IMR-90 (cell line): ENCODE measurements at regions not wholly inside any gene's neighbourhood (a gene's known extent, or its start where the extent isn't known, plus 50 kb on each side); places are given as distances from the start of the nearest gene placed in this dataset.

ENCODE experiments used
- ATAC-seq: fragments of 200-7000 bp; cut with Tn5 transposase; 2 replicates; pipeline ENCODE4 v1.9.1; 2020; ENCODE audit warnings: low read depth, mild to moderate bottlenecking, moderate library complexity
- BruUV-seq: library from RNA; stranded (reverse); fragments of 400-500 nt; replicated peaks from 2 replicates; lab custom pipeline; 2021; lab: Mats Ljungman, UMichigan
- CTCF ChIA-PET: fragments of 300-600 bp; formaldehyde crosslinking; extraction: SDS; loops from one replicate; lab custom pipeline; 2021; ENCODE audit warnings: antibody characterized with exemption; lab: Yijun Ruan, JAX
- POLR2A ChIA-PET: fragments of 300-600 bp; sonication (Branson Sonifier 250); formaldehyde crosslinking; loops from one replicate; lab custom pipeline; 2022; ENCODE audit warnings: antibody characterized with exemption; ENCODE audit not compliant: unreplicated experiment; lab: Charles Lee
- DNase-seq: peaks from one replicate; pipeline ENCODE4 v3.0.0; 2013
- H2AFZ ChIP-seq: replicated peaks from 2 replicates; pipeline ENCODE3; 2013; ENCODE audit warnings: low read length, mild to moderate bottlenecking; ENCODE audit not compliant: poor library complexity
- H2AK5ac ChIP-seq: 2 replicates; pipeline ENCODE4 v1.6.1; 2013; ENCODE audit warnings: low read depth, low read length, inconsistent platforms
- H2AK9ac ChIP-seq: replicated peaks from 2 replicates; pipeline ENCODE3; 2013; ENCODE audit warnings: mild to moderate bottlenecking, low read depth, low read length, moderate library complexity; ENCODE audit not compliant: poor library complexity
- H2BK120ac ChIP-seq: 2 replicates; pipeline ENCODE4 v1.6.1; 2013; ENCODE audit warnings: low read depth, low read length, inconsistent platforms
- H2BK15ac ChIP-seq: 3 replicates; pipeline ENCODE4 v1.6.1; 2013; ENCODE audit warnings: low read depth, low read length, inconsistent platforms
- H2BK20ac ChIP-seq: 2 replicates; pipeline ENCODE4 v1.6.1; 2013; ENCODE audit warnings: low read depth, mild to moderate bottlenecking, inconsistent platforms, low read length, moderate library complexity
- H2BK5ac ChIP-seq: 2 replicates; pipeline ENCODE4 v1.6.1; 2013; ENCODE audit warnings: mild to moderate bottlenecking, low read depth, low read length, inconsistent platforms; ENCODE audit not compliant: poor library complexity, severe bottlenecking
- H3K14ac ChIP-seq: replicated peaks from 2 replicates; pipeline ENCODE4 v1.6.1; 2013; ENCODE audit warnings: low read depth, low read length, inconsistent platforms
- H3K18ac ChIP-seq: 2 replicates; pipeline ENCODE4 v1.6.1; 2013; ENCODE audit warnings: low read depth, low read length, control low read depth
- H3K23ac ChIP-seq: 2 replicates; pipeline ENCODE4 v1.6.1; 2013; ENCODE audit warnings: low read depth, low read length, inconsistent platforms
- H3K27ac ChIP-seq: 2 replicates; pipeline ENCODE4 v1.5.1; 2013; ENCODE audit warnings: mild to moderate bottlenecking, control low read depth, low read length; ENCODE audit not compliant: insufficient read depth
- H3K27me3 ChIP-seq: 2 replicates; pipeline ENCODE4 v1.6.1; 2013; ENCODE audit warnings: low read length; ENCODE audit not compliant: control insufficient read depth, insufficient read depth
- H3K36me3 ChIP-seq: 2 replicates; pipeline ENCODE4 v1.6.1; 2013; ENCODE audit warnings: low read length, mixed read lengths; ENCODE audit not compliant: control insufficient read depth, insufficient read depth
- H3K4ac ChIP-seq: 2 replicates; pipeline ENCODE4 v1.6.1; 2013; ENCODE audit warnings: low read depth, low read length, inconsistent platforms
- H3K4me1 ChIP-seq: 2 replicates; pipeline ENCODE4 v1.6.1; 2013; ENCODE audit warnings: low read length, mixed read lengths; ENCODE audit not compliant: control insufficient read depth, insufficient read depth
- H3K4me2 ChIP-seq: 2 replicates; pipeline ENCODE4 v1.6.1; 2013; ENCODE audit warnings: low read depth, mild to moderate bottlenecking, control low read depth, low read length, moderate library complexity
- H3K4me3 ChIP-seq: 2 replicates; pipeline ENCODE4 v1.5.1; 2013; ENCODE audit warnings: low read depth, mild to moderate bottlenecking, control low read depth, low read length, moderate library complexity; ENCODE audit not compliant: insufficient read depth
- H3K56ac ChIP-seq: 2 replicates; pipeline ENCODE4 v1.6.1; 2013; ENCODE audit warnings: low read length, inconsistent platforms; ENCODE audit not compliant: insufficient read depth; ENCODE audit errors: extremely low read depth
- H3K79me1 ChIP-seq, 2 experiments: 2 replicates each; pipeline ENCODE4 v1.6.1; 2013; ENCODE audit warnings: low read length in 2 of 2, inconsistent platforms in 1 of 2, low read depth in 1 of 2
- H3K9ac ChIP-seq: 2 replicates; pipeline ENCODE4 v1.6.1; 2013; ENCODE audit warnings: low read depth, low read length, control low read depth
- H3K9me1 ChIP-seq: 2 replicates; pipeline ENCODE4 v1.6.1; 2013; ENCODE audit warnings: low read length, inconsistent platforms; ENCODE audit not compliant: insufficient read depth
- H3K9me3 ChIP-seq: 2 replicates; pipeline ENCODE4 v1.6.1; 2013; ENCODE audit warnings: low read length; ENCODE audit not compliant: control insufficient read depth, insufficient read depth
- H4K20me1 ChIP-seq: 2 replicates; pipeline ENCODE4 v1.6.1; 2013; ENCODE audit warnings: low read length, inconsistent platforms; ENCODE audit not compliant: insufficient read depth
- H4K5ac ChIP-seq: 2 replicates; pipeline ENCODE4 v1.6.1; 2013; ENCODE audit warnings: mild to moderate bottlenecking, low read depth, low read length, control low read depth
- H4K8ac ChIP-seq, 2 experiments: 2 replicates each; pipeline ENCODE4 v1.6.1; 2013; ENCODE audit warnings: low read depth in 2 of 2, low read length in 2 of 2, control low read depth in 1 of 2, inconsistent platforms in 1 of 2
- H4K91ac ChIP-seq: 2 replicates; pipeline ENCODE4 v1.6.1; 2013; ENCODE audit warnings: low read depth, low read length, inconsistent platforms; ENCODE audit not compliant: insufficient read depth
- BHLHE40 ChIP-seq: fragments of 150-350 bp; IDR thresholded peaks from 2 replicates; pipeline ENCODE4 v1.6.1; 2016; ENCODE audit warnings: mild to moderate bottlenecking, low read depth, low read length
- CEBPB ChIP-seq: IDR thresholded peaks from 2 replicates; pipeline ENCODE4 v1.6.1; 2012; ENCODE audit warnings: low read depth, low read length, improper control_type of control experiment
- CHD1 ChIP-seq: IDR thresholded peaks from 2 replicates; pipeline ENCODE4 v1.6.1; 2012; ENCODE audit warnings: low read depth, low read length, improper control_type of control experiment
- MAZ ChIP-seq: IDR thresholded peaks from 2 replicates; pipeline ENCODE4 v1.6.1; 2012; ENCODE audit warnings: low read depth, mild to moderate bottlenecking, low read length, improper control_type of control experiment, moderate library complexity, borderline replicate concordance
- RFX5 ChIP-seq: IDR thresholded peaks from 2 replicates; pipeline ENCODE4 v1.8.0; 2012; ENCODE audit warnings: low read depth, mild to moderate bottlenecking, low read length, moderate library complexity
- WGBS, 2 experiments: methylation state at CpG; one replicate each; pipeline versions ENCODE4 v1.1.5 to v1.1.7; 2013; ENCODE audit warnings: missing lambda C conversion rate in 2 of 2; ENCODE audit not compliant: insufficient read length in 1 of 2; ENCODE audit errors: extremely low coverage in 2 of 2; 5-methylcytosine and 5-hydroxymethylcytosine counted together
- dilution Hi-C: fragments of 300-500 bp; cut with HindIII; formaldehyde crosslinking; loops from one replicate; pipeline ENCODE4 v1.14.3; 2018; ENCODE audit warnings: low sequenced_read_pairs; ENCODE audit not compliant: unreplicated experiment
- in situ Hi-C: fragments of 300-500 bp; cut with MboI; formaldehyde crosslinking; loops from 3 replicates; pipeline ENCODE4 v1.14.3; 2019; ENCODE audit warnings: low sequenced_read_pairs, inconsistent platforms, mixed read lengths
- intact Hi-C: fragments of 100-400 bp; cut with micrococcal nuclease; formaldehyde crosslinking; loops from 2 replicates; pipeline ENCODE4 v1.10.0; 2022
- TF ChIP-seq, protein P1 (sequence below): fragments of 150-350 bp; IDR thresholded peaks from 2 replicates; pipeline ENCODE4 v1.6.1; 2016; ENCODE audit warnings: low read depth, mild to moderate bottlenecking, low read length, moderate library complexity, borderline replicate concordance

DNA sequence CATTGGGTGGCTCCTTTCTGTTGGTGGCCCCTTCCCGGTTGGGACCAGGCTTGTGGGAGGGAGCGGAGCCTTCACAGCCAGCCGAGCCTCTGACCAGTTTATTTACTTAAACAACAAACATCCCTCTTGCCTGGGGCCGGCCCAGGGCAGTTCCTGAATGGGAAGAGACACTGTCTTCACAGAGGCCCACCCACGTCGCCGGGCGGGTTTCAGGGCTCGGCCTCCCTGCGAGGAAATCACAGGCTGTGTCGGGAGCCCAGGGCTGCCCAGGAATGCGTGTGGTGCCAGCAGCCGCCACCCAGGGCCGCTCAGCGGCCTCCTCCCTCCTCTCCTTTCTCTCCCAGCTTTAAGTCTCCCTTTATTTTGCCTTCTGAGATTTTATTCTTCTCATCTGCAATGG, 132.5 kb downstream of the HSD17B3 start:
- no peaks in the 10 kb centered on the region for H3K9me1 ChIP-seq
- TF ChIP-seq CHD1 (no peak), RFX5 (no peak), MAZ (no peak), CEBPB (no peak), BHLHE40 (no peak)
- TF ChIP-seq, protein P1, sequence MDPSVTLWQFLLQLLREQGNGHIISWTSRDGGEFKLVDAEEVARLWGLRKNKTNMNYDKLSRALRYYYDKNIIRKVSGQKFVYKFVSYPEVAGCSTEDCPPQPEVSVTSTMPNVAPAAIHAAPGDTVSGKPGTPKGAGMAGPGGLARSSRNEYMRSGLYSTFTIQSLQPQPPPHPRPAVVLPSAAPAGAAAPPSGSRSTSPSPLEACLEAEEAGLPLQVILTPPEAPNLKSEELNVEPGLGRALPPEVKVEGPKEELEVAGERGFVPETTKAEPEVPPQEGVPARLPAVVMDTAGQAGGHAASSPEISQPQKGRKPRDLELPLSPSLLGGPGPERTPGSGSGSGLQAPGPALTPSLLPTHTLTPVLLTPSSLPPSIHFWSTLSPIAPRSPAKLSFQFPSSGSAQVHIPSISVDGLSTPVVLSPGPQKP = no peak
- no peak overlapping the region for H3K18ac ChIP-seq
- ChIA-PET POLR2A (no interaction called here), CTCF (interaction anchor here (1.0 kb wide), 1 partner anchor 10 kb away, joined by 4 read pairs; no protein-coding TSS in a partner anchor)
- no peak overlapping the region for H2BK20ac ChIP-seq
- H3K56ac ChIP-seq = no peak overlapping the region
- H2BK15ac ChIP-seq = no peak overlapping the region
- ATAC-seq = peak; percentile 87
- H4K8ac ChIP-seq = no peak overlapping the region
- intact Hi-C loops = no loop called here
- no peak overlapping the region for H3K9ac ChIP-seq
- H3K9me3 ChIP-seq = no peaks in the 10 kb centered on the region; the same call in 1 of the 2 replicates
- no CpG with 5 or more reads among the region's 15 CpGs for WGBS, 2 experiments
- H3K4me1 ChIP-seq = no peaks in the 10 kb centered on the region; the same call in 1 of the 2 replicates
- no peak overlapping the region for H3K23ac ChIP-seq
- no peaks in the 10 kb centered on the region for H4K20me1 ChIP-seq
- H3K4ac ChIP-seq = no peak overlapping the region
- H2AK9ac ChIP-seq = no peak overlapping the region
- H3K14ac ChIP-seq = no peak overlapping the region
- dilution Hi-C loops = no loop called here
- H3K79me1 ChIP-seq = no peaks in the 10 kb centered on the region
- no peak overlapping the region for H3K27ac ChIP-seq
- no peak overlapping the region for H3K4me3 ChIP-seq
- H4K91ac ChIP-seq = no peak overlapping the region
- no peak overlapping the region for H2BK120ac ChIP-seq
- in situ Hi-C loops = no loop called here
- no peak overlapping the region for H2AK5ac ChIP-seq
- H3K4me2 ChIP-seq = no peak overlapping the region
- H2BK5ac ChIP-seq = no peak overlapping the region
- peak; percentile 4 for DNase-seq
- no peak overlapping the region for H4K5ac ChIP-seq
- BruUV-seq = no TSS peak
- H3K36me3 ChIP-seq = no peaks in the 10 kb centered on the region
- H3K27me3 ChIP-seq = peaks cover 7% of the 10 kb centered on the region; the same call in 1 of the 2 replicates
- peak overlapping the region; percentile 47 for H2AFZ ChIP-seq
